ENCODE measurements at regions not wholly inside any gene's neighbourhood (a gene's known extent, or its start where the extent isn't known, plus 50 kb on each side); places are given as distances from the start of the nearest gene placed in this dataset.
A peak's percentile ranks its signal among the peaks of the same experiment; 100 is the strongest.

DNA sequence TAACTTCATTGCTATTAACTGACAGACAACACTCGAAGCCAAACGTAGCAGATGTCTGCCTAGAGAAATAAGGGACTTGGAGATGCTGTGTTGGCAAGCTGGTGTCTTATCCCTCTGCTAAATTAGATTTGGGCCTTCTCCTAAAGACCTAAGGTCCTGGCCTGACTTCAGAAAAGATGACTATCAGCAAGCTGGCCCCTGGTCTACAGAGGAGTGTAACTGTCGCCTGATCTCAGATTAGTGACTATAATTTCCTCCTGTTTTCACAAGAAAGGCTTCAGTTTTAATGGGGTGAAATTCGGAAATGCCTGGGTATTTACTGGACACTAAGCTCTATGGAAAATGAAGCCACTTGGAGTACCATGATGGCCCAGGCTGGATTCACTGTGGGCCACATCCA lies 53.1 kb upstream of the SLC7A14 start:
- H2BK15ac ChIP-seq (ENCODE audit: low read depth, poor library complexity, severe bottlenecking), result no peak overlapping the region
- H3K27me3 ChIP-seq (ENCODE audit: control insufficient read depth in 1 of 2, insufficient read depth in 1 of 2, low read length in 2 of 2), result no peaks in the 10 kb centered on the region
- no peak overlapping the region for H2BK120ac ChIP-seq (ENCODE audit: low read depth, low read length)
- H3K9me3 ChIP-seq (ENCODE audit: control insufficient read depth, low read length), result no peaks in the 10 kb centered on the region
- no peak overlapping the region for H3K23ac ChIP-seq (ENCODE audit: low read length in 2 of 2)
- 99% methylated on average over 4 of the region's 4 CpGs for WGBS
- no peak overlapping the region for H4K91ac ChIP-seq (ENCODE audit: low read length)
- H3K14ac ChIP-seq (ENCODE audit: low read length in 2 of 2), result no peak overlapping the region
- no peak overlapping the region for H2BK12ac ChIP-seq (ENCODE audit: low read length in 2 of 2)
- no peak overlapping the region for H2AK5ac ChIP-seq (ENCODE audit: low read length, severe bottlenecking)
- no peaks in the 10 kb centered on the region for H3K36me3 ChIP-seq (ENCODE audit: control insufficient read depth in 1 of 2, insufficient read depth in 2 of 2, low read depth in 1 of 2, low read length in 2 of 2)
- no peak for DNase-seq
- H4K8ac ChIP-seq (ENCODE audit: low read length), result no peak overlapping the region
- no peak overlapping the region for H3K9ac ChIP-seq (ENCODE audit: low read length)
- H3K4me3 ChIP-seq (ENCODE audit: insufficient read depth in 1 of 2, low read depth in 1 of 2, low read length in 2 of 2), result no peak overlapping the region
- H2BK5ac ChIP-seq (ENCODE audit: low read depth, low read length, poor library complexity, severe bottlenecking), result no peak overlapping the region
- no peak overlapping the region for H3K4me2 ChIP-seq (ENCODE audit: low read length, poor library complexity, severe bottlenecking)
- H3K4ac ChIP-seq (ENCODE audit: low read depth in 1 of 2, low read length in 2 of 2), result no peak overlapping the region
- H3K79me1 ChIP-seq (replicated peaks; ENCODE audit: low read length, poor library complexity, severe bottlenecking), result no peaks in the 10 kb centered on the region
- H3K4me1 ChIP-seq (ENCODE audit: control insufficient read depth, insufficient read depth, low read depth, low read length), result no peaks in the 10 kb centered on the region
- H3K27ac ChIP-seq (ENCODE audit: low read length, poor library complexity, severe bottlenecking), result no peak overlapping the region
- H3K18ac ChIP-seq (ENCODE audit: low read depth in 1 of 2, low read length in 2 of 2), result no peak overlapping the region
- no peak overlapping the region for H2AFZ ChIP-seq (ENCODE audit: low read depth, low read length)

GRCh38 chr3:170637306-170637705 lies 51.4 kb upstream of the SLC7A14 start:
- H4K91ac ChIP-seq (ENCODE audit: low read length), result no peak overlapping the region
- H3K4me3 ChIP-seq (ENCODE audit: insufficient read depth in 1 of 2, low read depth in 1 of 2, low read length in 2 of 2), result no peak overlapping the region
- no peak overlapping the region for H2AFZ ChIP-seq (ENCODE audit: low read depth, low read length)
- DNase-seq, result no peak
- H2BK15ac ChIP-seq (ENCODE audit: low read depth, poor library complexity, severe bottlenecking), result no peak overlapping the region
- no peak overlapping the region for H2BK5ac ChIP-seq (ENCODE audit: low read depth, low read length, poor library complexity, severe bottlenecking)
- H3K18ac ChIP-seq (ENCODE audit: low read depth in 1 of 2, low read length in 2 of 2), result no peak overlapping the region
- H4K8ac ChIP-seq (ENCODE audit: low read length), result no peak overlapping the region
- H3K4ac ChIP-seq (ENCODE audit: low read depth in 1 of 2, low read length in 2 of 2), result no peak overlapping the region
- no peak overlapping the region for H3K4me2 ChIP-seq (ENCODE audit: low read length, poor library complexity, severe bottlenecking)
- H3K27ac ChIP-seq (ENCODE audit: low read length, poor library complexity, severe bottlenecking), result no peak overlapping the region
- no peak overlapping the region for H2AK5ac ChIP-seq (ENCODE audit: low read length, severe bottlenecking)
- no peaks in the 10 kb centered on the region for H3K27me3 ChIP-seq (ENCODE audit: control insufficient read depth in 1 of 2, insufficient read depth in 1 of 2, low read length in 2 of 2)
- H3K14ac ChIP-seq (ENCODE audit: low read length in 2 of 2), result no peak overlapping the region
- H3K79me1 ChIP-seq (replicated peaks; ENCODE audit: low read length, poor library complexity, severe bottlenecking), result no peaks in the 10 kb centered on the region
- WGBS, result 95% methylated on average over 3 of the region's 3 CpGs
- peaks cover under 1% of the 10 kb centered on the region for H3K4me1 ChIP-seq (ENCODE audit: control insufficient read depth, insufficient read depth, low read depth, low read length)
- no peak overlapping the region for H3K23ac ChIP-seq (ENCODE audit: low read length in 2 of 2)
- no peak overlapping the region for H2BK12ac ChIP-seq (ENCODE audit: low read length in 2 of 2)
- H3K9me3 ChIP-seq (ENCODE audit: control insufficient read depth, low read length), result no peaks in the 10 kb centered on the region
- H3K36me3 ChIP-seq (ENCODE audit: control insufficient read depth in 1 of 2, insufficient read depth in 2 of 2, low read depth in 1 of 2, low read length in 2 of 2), result no peaks in the 10 kb centered on the region
- H2BK120ac ChIP-seq (ENCODE audit: low read depth, low read length), result no peak overlapping the region
- no peak overlapping the region for H3K9ac ChIP-seq (ENCODE audit: low read length)

- no peak overlapping the region for H3K9ac ChIP-seq (ENCODE audit: low read length)
- H3K4me1 ChIP-seq (ENCODE audit: control insufficient read depth, insufficient read depth, low read depth, low read length), result peaks cover 3% of the 10 kb centered on the region
- H2AFZ ChIP-seq (ENCODE audit: low read depth, low read length), result no peak overlapping the region
- H2BK12ac ChIP-seq (ENCODE audit: low read length in 2 of 2), result peak overlapping the region in 1 of 2 experiments; percentile 22
- no peak overlapping the region for H3K27ac ChIP-seq (ENCODE audit: low read length, poor library complexity, severe bottlenecking)
- H3K4me3 ChIP-seq (ENCODE audit: insufficient read depth in 1 of 2, low read depth in 1 of 2, low read length in 2 of 2), result no peak overlapping the region
- no peak overlapping the region for H3K23ac ChIP-seq (ENCODE audit: low read length in 2 of 2)
- no peak overlapping the region for H3K18ac ChIP-seq (ENCODE audit: low read depth in 1 of 2, low read length in 2 of 2)
- no peaks in the 10 kb centered on the region for H3K27me3 ChIP-seq (ENCODE audit: control insufficient read depth in 1 of 2, insufficient read depth in 1 of 2, low read length in 2 of 2)
- WGBS, result 78% methylated on average over 5 of the region's 5 CpGs
- no peak overlapping the region for H2AK5ac ChIP-seq (ENCODE audit: low read length, severe bottlenecking)
- no peak overlapping the region for H2BK120ac ChIP-seq (ENCODE audit: low read depth, low read length)
- H4K91ac ChIP-seq (ENCODE audit: low read length), result peak overlapping the region; percentile 19
- no peak overlapping the region for H4K8ac ChIP-seq (ENCODE audit: low read length)
- peak overlapping the region in 1 of 2 experiments; percentile 85 for H3K14ac ChIP-seq (ENCODE audit: low read length in 2 of 2)
- DNase-seq, result no peak
- H3K4me2 ChIP-seq (ENCODE audit: low read length, poor library complexity, severe bottlenecking), result no peak overlapping the region
- no peak overlapping the region for H3K4ac ChIP-seq (ENCODE audit: low read depth in 1 of 2, low read length in 2 of 2)
- H3K9me3 ChIP-seq (ENCODE audit: control insufficient read depth, low read length), result no peaks in the 10 kb centered on the region
- no peak overlapping the region for H2BK15ac ChIP-seq (ENCODE audit: low read depth, poor library complexity, severe bottlenecking)
- H2BK5ac ChIP-seq (ENCODE audit: low read depth, low read length, poor library complexity, severe bottlenecking), result no peak overlapping the region
- no peaks in the 10 kb centered on the region for H3K79me1 ChIP-seq (replicated peaks; ENCODE audit: low read length, poor library complexity, severe bottlenecking)
- H3K36me3 ChIP-seq (ENCODE audit: control insufficient read depth in 1 of 2, insufficient read depth in 2 of 2, low read depth in 1 of 2, low read length in 2 of 2), result no peaks in the 10 kb centered on the region
Observed at GRCh38 chr3:170636400-170636973, 50.6 kb upstream of the SLC7A14 start.

Data from mesenchymal stem cell (in vitro differentiated cells and primary cell).